Bronchial epithelial cell (primary cell): ENCODE measurements at regions not wholly inside any gene's neighbourhood (a gene's known extent, or its start where the extent isn't known, plus 50 kb on each side); places are given as distances from the start of the nearest gene placed in this dataset.
A peak's percentile ranks its signal among the peaks of the same experiment; 100 is the strongest.

ENCODE experiments used
- DNase-seq: peaks from one replicate; pipeline ENCODE4 v3.0.0-alpha.2; 2010; ENCODE audit warnings: low read depth
- FAIRE-seq: peaks from 2 replicates; lab custom pipeline; 2011; peaks lifted over from hg19 to GRCh38; lab: Jason Lieb, UNC
- H3K27me3 ChIP-seq: 2 replicates; pipeline ENCODE4 v1.5.1; 2011; ENCODE audit warnings: low read length; ENCODE audit not compliant: control insufficient read depth, insufficient read depth
- H3K36me3 ChIP-seq: 2 replicates; pipeline ENCODE4 v1.5.1; 2011; ENCODE audit warnings: low read length; ENCODE audit not compliant: control insufficient read depth, insufficient read depth
- H3K4me3 ChIP-seq: 2 replicates; pipeline ENCODE4 v1.5.1; 2011; ENCODE audit warnings: mild to moderate bottlenecking, low read depth, low read length, control low read depth
- TF ChIP-seq, protein P1 (sequence below): IDR thresholded peaks from 2 replicates; pipeline ENCODE4 v1.5.1; 2011; ENCODE audit warnings: mild to moderate bottlenecking, moderate library complexity, low read length, control low read depth, inconsistent platforms; ENCODE audit not compliant: insufficient read depth, severe bottlenecking

DNA sequence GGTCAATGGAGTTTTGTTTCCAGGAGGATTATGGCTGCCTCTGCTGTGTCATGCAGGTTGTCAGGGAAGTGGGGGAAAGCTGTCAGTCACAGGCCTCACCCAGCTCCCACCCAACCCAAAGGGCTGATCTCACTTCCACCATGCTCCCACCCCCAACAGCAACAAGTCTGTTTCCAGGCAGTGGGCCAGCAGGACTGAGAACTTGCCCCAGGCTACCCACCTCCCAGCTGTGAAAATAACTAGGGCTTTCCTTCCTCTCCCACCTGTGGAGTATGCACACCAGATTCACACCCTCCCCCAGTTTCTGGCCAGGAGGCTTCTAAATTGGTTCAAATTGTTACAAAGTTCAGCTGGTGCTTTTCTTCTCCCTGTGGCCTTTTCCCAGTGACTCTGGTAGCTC, 95.6 kb upstream of the ACVR1 start:
- DNase-seq (peak; percentile 50), FAIRE-seq (no peak)
- H3K36me3 ChIP-seq: no peaks in the 10 kb centered on the region
- no peaks in the 10 kb centered on the region for H3K27me3 ChIP-seq
- no peak overlapping the region for H3K4me3 ChIP-seq
- TF ChIP-seq, protein P1, sequence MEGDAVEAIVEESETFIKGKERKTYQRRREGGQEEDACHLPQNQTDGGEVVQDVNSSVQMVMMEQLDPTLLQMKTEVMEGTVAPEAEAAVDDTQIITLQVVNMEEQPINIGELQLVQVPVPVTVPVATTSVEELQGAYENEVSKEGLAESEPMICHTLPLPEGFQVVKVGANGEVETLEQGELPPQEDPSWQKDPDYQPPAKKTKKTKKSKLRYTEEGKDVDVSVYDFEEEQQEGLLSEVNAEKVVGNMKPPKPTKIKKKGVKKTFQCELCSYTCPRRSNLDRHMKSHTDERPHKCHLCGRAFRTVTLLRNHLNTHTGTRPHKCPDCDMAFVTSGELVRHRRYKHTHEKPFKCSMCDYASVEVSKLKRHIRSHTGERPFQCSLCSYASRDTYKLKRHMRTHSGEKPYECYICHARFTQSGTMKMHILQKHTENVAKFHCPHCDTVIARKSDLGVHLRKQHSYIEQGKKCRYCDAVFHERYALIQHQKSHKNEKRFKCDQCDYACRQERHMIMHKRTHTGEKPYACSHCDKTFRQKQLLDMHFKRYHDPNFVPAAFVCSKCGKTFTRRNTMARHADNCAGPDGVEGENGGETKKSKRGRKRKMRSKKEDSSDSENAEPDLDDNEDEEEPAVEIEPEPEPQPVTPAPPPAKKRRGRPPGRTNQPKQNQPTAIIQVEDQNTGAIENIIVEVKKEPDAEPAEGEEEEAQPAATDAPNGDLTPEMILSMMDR: no peak

DNA sequence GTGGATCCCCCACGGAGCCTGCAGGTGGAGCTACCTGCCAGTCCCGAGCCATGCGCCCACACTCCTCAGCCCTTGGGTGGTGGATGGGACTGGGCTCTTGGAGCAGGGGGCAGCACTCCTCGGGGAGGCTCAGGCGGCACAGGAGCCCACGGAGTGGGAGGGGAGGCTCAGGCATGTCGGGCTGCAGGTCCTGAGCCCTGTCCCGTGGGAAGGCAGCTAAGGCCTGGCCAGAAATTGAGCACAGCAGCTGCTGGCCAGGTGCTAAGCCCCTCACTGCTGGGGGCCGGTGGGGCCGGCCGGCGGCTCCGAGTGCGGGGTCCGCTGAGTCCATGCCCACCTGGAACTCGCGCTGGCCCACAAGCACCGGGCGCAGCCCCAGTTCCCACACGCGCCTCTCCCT, 91.7 kb upstream of the ACVR1 start:
- TF ChIP-seq, protein P1: no peak
- Histone ChIP-seq H3K4me3 (no peak overlapping the region), H3K27me3 (no peaks in the 10 kb centered on the region), H3K36me3 (no peaks in the 10 kb centered on the region)
- FAIRE-seq (no peak), DNase-seq (no peak)

DNA sequence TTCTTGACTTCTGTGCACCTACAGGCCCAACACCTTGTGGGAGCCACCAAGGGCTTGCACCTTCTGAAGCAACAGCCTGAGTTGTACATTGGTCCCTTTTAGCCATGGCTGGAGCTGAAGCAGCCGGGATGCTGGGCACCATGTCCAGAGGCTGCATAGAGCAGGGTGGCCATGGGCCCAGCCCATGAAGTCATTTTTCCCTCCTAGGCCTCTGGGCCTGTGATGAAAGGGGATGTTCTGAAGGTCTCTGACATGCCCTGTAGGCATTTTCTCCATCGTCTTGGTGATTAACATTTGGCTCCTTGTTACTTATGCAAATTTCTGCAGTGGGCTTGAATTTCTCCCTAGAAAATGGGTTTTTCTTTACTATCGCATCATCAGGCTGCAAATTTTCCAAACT, 83.1 kb upstream of the ACVR1 start:
- H3K4me3 ChIP-seq: no peak overlapping the region
- no peaks in the 10 kb centered on the region for H3K36me3 ChIP-seq
- TF ChIP-seq, protein P1: no peak
- H3K27me3 ChIP-seq: no peaks in the 10 kb centered on the region
- DNase-seq (no peak), FAIRE-seq (no peak)

DNA sequence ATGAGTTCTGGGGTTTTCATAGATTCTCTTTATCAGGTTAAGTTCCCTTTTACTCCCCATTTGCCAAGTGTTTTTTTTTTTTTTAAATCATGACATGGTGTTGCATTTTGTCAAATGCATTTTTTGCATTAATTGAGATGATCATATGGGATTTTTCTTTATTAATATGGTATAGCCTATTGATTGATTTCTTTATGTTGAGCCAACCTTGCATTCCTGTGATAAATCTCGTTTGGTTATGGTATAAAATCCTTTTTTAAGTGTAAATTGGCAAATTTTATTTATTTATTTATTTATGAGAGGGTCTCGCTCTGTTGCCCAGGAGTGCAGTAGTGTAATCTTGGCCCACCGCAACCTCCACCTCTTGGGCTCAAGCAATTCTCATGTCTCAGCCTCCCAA, 81.5 kb upstream of the ACVR1 start:
- H3K4me3 ChIP-seq: no peak overlapping the region
- H3K27me3 ChIP-seq: no peaks in the 10 kb centered on the region
- DNase-seq (no peak), FAIRE-seq (no peak)
- TF ChIP-seq, protein P1: no peak
- H3K36me3 ChIP-seq: no peaks in the 10 kb centered on the region

DNA sequence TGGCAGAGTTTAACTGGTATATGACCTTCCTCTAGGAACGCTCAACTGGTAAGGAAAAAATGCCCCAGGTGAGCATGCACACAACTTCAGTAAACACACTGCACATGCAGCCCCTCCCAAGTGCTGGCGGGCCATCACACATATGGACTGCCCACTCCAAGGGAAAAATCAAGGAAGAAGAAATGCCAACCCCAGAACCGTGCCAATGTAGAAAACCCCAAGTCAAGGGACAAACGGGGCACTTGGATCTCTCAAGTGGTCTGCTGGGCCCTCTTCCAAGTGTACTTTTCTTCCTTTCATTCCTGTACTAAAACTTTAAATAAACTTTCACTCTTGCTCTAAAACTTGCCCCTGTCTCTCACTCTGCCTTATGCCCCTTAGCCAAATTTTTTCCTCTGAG, 76.4 kb upstream of the ACVR1 start:
- DNase-seq: no peak
- no peak for FAIRE-seq
- H3K27me3 ChIP-seq: no peaks in the 10 kb centered on the region
- no peaks in the 10 kb centered on the region for H3K36me3 ChIP-seq
- no peak overlapping the region for H3K4me3 ChIP-seq
- TF ChIP-seq, protein P1: no peak

DNA sequence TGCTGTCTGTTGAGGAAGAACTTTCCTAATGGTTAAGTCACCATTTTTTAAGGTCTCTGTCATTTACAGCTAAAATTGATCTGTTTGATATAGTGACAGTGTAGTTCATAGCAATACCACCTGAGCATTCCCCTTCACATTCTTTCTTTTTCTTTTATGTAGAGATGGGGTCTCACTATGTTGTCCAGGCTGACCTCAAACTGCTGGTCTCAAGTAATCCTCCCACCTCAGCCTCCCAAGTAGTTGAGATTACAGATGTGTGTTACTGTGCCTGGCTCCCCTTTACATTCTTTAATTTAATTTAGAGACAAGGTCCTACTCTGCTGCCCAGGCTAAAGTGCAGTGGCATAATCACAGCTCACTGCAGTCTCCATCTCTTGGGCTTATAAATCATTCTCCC, 72.7 kb upstream of the ACVR1 start:
- Histone ChIP-seq H3K4me3 (no peak overlapping the region), H3K27me3 (no peaks in the 10 kb centered on the region)
- no peak for FAIRE-seq

More for the DNA sequence above, 72.7 kb upstream of the ACVR1 start:
- H3K36me3 ChIP-seq: no peaks in the 10 kb centered on the region
- TF ChIP-seq, protein P1: no peak
- DNase-seq: no peak
